Mammary epithelial cell (primary cell): ENCODE measurements at regions not wholly inside any gene's neighbourhood (a gene's known extent, or its start where the extent isn't known, plus 50 kb on each side); places are given as distances from the start of the nearest gene placed in this dataset.

Experiments used
- EZH2 ChIP-seq: IDR thresholded peaks from 2 replicates; pipeline ENCODE4 v1.6.1; 2012; ENCODE audit warnings: low read length, inconsistent platforms, borderline replicate concordance
- TF ChIP-seq, protein P1 (sequence below), 2 donors: IDR thresholded peaks in 1 of 2; conservative IDR thresholded peaks in 1 of 2; 2 replicates each; pipeline ENCODE4 v1.5.1; 2011 to 2012; ENCODE audit warnings: inconsistent platforms in 2 of 2, low read length in 2 of 2, mild to moderate bottlenecking in 2 of 2, control low read depth in 1 of 2, low read depth in 1 of 2; ENCODE audit not compliant: insufficient read depth in 1 of 2; ENCODE audit errors: extremely low read depth in 1 of 2

GRCh38 chr7:24403557-24403956, 119.6 kb downstream of the NPY start:
- TF ChIP-seq, protein P1, sequence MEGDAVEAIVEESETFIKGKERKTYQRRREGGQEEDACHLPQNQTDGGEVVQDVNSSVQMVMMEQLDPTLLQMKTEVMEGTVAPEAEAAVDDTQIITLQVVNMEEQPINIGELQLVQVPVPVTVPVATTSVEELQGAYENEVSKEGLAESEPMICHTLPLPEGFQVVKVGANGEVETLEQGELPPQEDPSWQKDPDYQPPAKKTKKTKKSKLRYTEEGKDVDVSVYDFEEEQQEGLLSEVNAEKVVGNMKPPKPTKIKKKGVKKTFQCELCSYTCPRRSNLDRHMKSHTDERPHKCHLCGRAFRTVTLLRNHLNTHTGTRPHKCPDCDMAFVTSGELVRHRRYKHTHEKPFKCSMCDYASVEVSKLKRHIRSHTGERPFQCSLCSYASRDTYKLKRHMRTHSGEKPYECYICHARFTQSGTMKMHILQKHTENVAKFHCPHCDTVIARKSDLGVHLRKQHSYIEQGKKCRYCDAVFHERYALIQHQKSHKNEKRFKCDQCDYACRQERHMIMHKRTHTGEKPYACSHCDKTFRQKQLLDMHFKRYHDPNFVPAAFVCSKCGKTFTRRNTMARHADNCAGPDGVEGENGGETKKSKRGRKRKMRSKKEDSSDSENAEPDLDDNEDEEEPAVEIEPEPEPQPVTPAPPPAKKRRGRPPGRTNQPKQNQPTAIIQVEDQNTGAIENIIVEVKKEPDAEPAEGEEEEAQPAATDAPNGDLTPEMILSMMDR (conservative IDR thresholded peaks at IDR 0.05 in 1 of 2, IDR thresholded peaks at IDR 0.05 in 1 of 2; ENCODE audit: extremely low read depth in 1 of 2, insufficient read depth in 1 of 2, low read depth in 1 of 2, low read length in 2 of 2): no peak
- TF ChIP-seq EZH2: no peak
